ENCODE measurements at regions not wholly inside any gene's neighbourhood (a gene's known extent, or its start where the extent isn't known, plus 50 kb on each side); places are given as distances from the start of the nearest gene placed in this dataset.

GRCh38 chr4:99711657-99712056 is 54.0 kb upstream of the C4orf54 start:
- TF ChIP-seq EZH2 (IDR thresholded peaks at IDR 0.05; ENCODE audit: insufficient read depth, poor library complexity, severe bottlenecking): no peak
- no peak for TF ChIP-seq EZH2phosphoT487 (IDR thresholded peaks at IDR 0.05; ENCODE audit: insufficient read depth, low read depth)
